ACC112 (cell line): ENCODE measurements at regions not wholly inside any gene's neighbourhood (a gene's known extent, or its start where the extent isn't known, plus 50 kb on each side); places are given as distances from the start of the nearest gene placed in this dataset.

ENCODE experiments used
- H2AFZ ChIP-seq: fragments of 200-600 bp; sonication (generic); one replicate; pipeline ENCODE4 v1.6.0; 2017; ENCODE audit warnings: antibody characterized with exemption, low read length; ENCODE audit not compliant: unreplicated experiment
- H3K27ac ChIP-seq: fragments of 200-600 bp; sonication (generic); 2 replicates; pipeline ENCODE4 v1.5.1; 2014; ENCODE audit warnings: low read depth, mild to moderate bottlenecking, antibody characterized with exemption, low read length, moderate library complexity
- H3K27me3 ChIP-seq: fragments of 200-600 bp; sonication (generic); 2 replicates; pipeline ENCODE4 v1.6.1; 2014; ENCODE audit warnings: mild to moderate bottlenecking, antibody characterized with exemption, low read length, moderate library complexity, mixed read lengths; ENCODE audit not compliant: insufficient read depth
- H3K36me3 ChIP-seq: fragments of 200-600 bp; sonication (generic); 2 replicates; pipeline ENCODE4 v1.6.1; 2016; ENCODE audit warnings: mild to moderate bottlenecking, antibody characterized with exemption, low read length, moderate library complexity, mixed read lengths; ENCODE audit not compliant: insufficient read depth
- H3K4me1 ChIP-seq: fragments of 200-600 bp; sonication (generic); one replicate; pipeline ENCODE4 v1.6.1; 2016; ENCODE audit warnings: low read length, mixed read lengths; ENCODE audit not compliant: insufficient read depth, unreplicated experiment, control insufficient read depth
- H3K4me3 ChIP-seq: fragments of 200-600 bp; sonication (generic); 2 replicates; pipeline ENCODE4 v1.5.1; 2014; ENCODE audit warnings: mild to moderate bottlenecking, low read depth, low read length
- H3K79me2 ChIP-seq: fragments of 200-600 bp; sonication (generic); one replicate; pipeline ENCODE4 v1.6.0; 2016; ENCODE audit warnings: low read length; ENCODE audit not compliant: control insufficient read depth, unreplicated experiment, insufficient read depth

DNA sequence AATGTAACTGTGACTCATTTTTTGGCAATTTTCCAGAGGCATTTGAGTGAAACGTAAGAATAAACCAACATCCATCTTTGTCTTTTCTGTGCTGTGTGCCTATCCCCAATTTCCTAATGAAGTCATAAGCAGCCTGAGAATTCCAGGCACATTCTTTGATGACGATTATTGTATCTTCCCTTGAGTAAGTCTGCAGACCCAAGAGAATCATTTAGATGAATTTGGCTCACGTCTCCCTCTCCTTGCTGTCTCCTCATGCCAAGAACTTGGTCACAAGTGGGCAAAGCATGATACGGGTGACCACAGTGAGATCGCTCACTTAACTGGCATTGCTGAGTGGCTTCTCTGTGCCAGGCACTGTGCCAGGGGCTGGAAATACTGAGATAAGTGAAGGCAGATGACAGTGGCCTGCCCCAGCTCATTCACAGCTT is 384.5 kb upstream of the IL12A start:
- H3K36me3 ChIP-seq = no peaks in the 10 kb centered on the region
- H3K79me2 ChIP-seq = no peaks in the 10 kb centered on the region
- no peaks in the 10 kb centered on the region for H3K27me3 ChIP-seq
- H2AFZ ChIP-seq = no peak overlapping the region
- H3K4me1 ChIP-seq = peaks cover 5% of the 10 kb centered on the region
- H3K4me3 ChIP-seq = no peak overlapping the region
- H3K27ac ChIP-seq = no peak overlapping the region

- H3K27ac ChIP-seq = no peak overlapping the region
- peaks cover 5% of the 10 kb centered on the region for H3K4me1 ChIP-seq
- H3K27me3 ChIP-seq = no peaks in the 10 kb centered on the region
- no peak overlapping the region for H3K4me3 ChIP-seq
- no peaks in the 10 kb centered on the region for H3K79me2 ChIP-seq
- H3K36me3 ChIP-seq = no peaks in the 10 kb centered on the region
- no peak overlapping the region for H2AFZ ChIP-seq
These were observed 383.5 kb upstream of the IL12A start for GRCh38 chr3:159605101-159605500.

- H3K27ac ChIP-seq = no peak overlapping the region
- no peaks in the 10 kb centered on the region for H3K27me3 ChIP-seq
- peaks cover 5% of the 10 kb centered on the region for H3K4me1 ChIP-seq
- H3K36me3 ChIP-seq = no peaks in the 10 kb centered on the region
- H2AFZ ChIP-seq = no peak overlapping the region
- H3K4me3 ChIP-seq = no peak overlapping the region
- H3K79me2 ChIP-seq = no peaks in the 10 kb centered on the region
These were observed 382.9 kb upstream of the IL12A start for GRCh38 chr3:159605776-159606175.

- no peak overlapping the region for H3K27ac ChIP-seq
- H3K4me1 ChIP-seq = peaks cover 5% of the 10 kb centered on the region
- H3K79me2 ChIP-seq = no peaks in the 10 kb centered on the region
- no peaks in the 10 kb centered on the region for H3K36me3 ChIP-seq
- H3K4me3 ChIP-seq = no peak overlapping the region
- no peaks in the 10 kb centered on the region for H3K27me3 ChIP-seq
- H2AFZ ChIP-seq = no peak overlapping the region
These were observed 380.8 kb upstream of the IL12A start for GRCh38 chr3:159607856-159608255.

GRCh38 chr3:159608311-159608710 is 380.3 kb upstream of the IL12A start:
- no peak overlapping the region for H3K27ac ChIP-seq
- no peak overlapping the region for H2AFZ ChIP-seq
- no peaks in the 10 kb centered on the region for H3K36me3 ChIP-seq
- no peak overlapping the region for H3K4me3 ChIP-seq
- H3K79me2 ChIP-seq = no peaks in the 10 kb centered on the region
- H3K4me1 ChIP-seq = peaks cover 5% of the 10 kb centered on the region
- H3K27me3 ChIP-seq = no peaks in the 10 kb centered on the region

DNA sequence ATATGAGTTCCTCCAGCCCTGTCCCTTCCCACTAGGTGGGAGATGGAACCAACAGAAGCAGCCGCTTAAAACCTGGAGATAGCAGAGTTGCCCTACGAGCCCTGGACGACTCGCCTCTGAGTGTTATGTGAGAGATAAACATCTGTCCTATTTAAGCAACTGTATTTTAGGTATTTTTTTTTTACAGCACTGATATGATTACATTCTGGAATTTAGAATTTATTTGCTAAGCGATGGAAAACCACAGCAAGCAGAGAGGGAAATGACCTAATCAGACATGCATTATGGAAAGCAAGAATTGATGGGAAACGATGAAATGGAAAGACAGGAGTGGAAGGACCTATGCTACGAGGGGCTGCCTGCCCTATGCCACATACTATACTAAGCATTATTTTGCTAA is 379.0 kb upstream of the IL12A start:
- Histone ChIP-seq H2AFZ (no peak overlapping the region), H3K27ac (no peak overlapping the region), H3K4me3 (no peak overlapping the region), H3K27me3 (no peaks in the 10 kb centered on the region), H3K79me2 (no peaks in the 10 kb centered on the region), H3K36me3 (no peaks in the 10 kb centered on the region), H3K4me1 (no peaks in the 10 kb centered on the region)

- no peak overlapping the region for H2AFZ ChIP-seq
- no peaks in the 10 kb centered on the region for H3K79me2 ChIP-seq
- no peaks in the 10 kb centered on the region for H3K27me3 ChIP-seq
- H3K27ac ChIP-seq = no peak overlapping the region
- peaks cover 28% of the 10 kb centered on the region for H3K4me1 ChIP-seq
- no peaks in the 10 kb centered on the region for H3K36me3 ChIP-seq
- no peak overlapping the region for H3K4me3 ChIP-seq
These were observed 372.3 kb upstream of the IL12A start for GRCh38 chr3:159616234-159616825.

DNA sequence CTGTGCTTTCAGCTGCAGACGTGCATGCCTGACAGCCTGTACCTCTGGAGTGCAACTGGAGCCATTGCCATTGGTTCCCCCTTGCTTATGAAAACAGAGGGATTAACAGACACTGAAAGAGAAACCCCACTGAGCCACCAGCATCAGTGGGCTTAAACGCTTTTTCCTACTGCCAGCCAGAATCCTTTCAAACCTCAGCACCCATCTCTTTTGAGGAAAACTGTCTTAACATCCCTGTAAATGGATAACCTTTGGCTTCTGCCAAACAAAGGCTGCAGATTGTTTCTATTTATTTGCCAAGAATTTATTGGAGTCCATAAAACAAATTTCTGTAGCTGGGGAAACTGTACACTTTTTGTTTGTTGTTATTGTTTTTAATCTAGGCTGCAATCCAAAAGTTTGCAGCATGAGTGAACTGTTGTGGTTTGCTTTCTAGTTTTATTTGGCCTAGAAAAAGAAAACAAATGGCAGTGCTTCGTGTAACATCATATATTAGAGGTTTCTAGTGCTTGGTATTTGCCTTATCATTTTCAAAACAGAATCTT is 369.2 kb upstream of the IL12A start:
- Histone ChIP-seq H3K79me2 (no peaks in the 10 kb centered on the region), H3K4me3 (no peak overlapping the region), H3K4me1 (peaks cover 29% of the 10 kb centered on the region), H3K27ac (peak overlapping the region; percentile 47; the same call in 1 of the 2 replicates), H3K27me3 (no peaks in the 10 kb centered on the region), H2AFZ (no peak overlapping the region), H3K36me3 (no peaks in the 10 kb centered on the region)

GRCh38 chr3:159620281-159620680 is 368.4 kb upstream of the IL12A start:
- Histone ChIP-seq H3K4me1 (peaks cover 29% of the 10 kb centered on the region), H3K79me2 (no peaks in the 10 kb centered on the region), H3K4me3 (peak overlapping the region; percentile 12; the same call in 1 of the 2 replicates), H3K27ac (peak overlapping the region; percentile 47), H3K36me3 (no peaks in the 10 kb centered on the region), H2AFZ (no peak overlapping the region), H3K27me3 (no peaks in the 10 kb centered on the region)

DNA sequence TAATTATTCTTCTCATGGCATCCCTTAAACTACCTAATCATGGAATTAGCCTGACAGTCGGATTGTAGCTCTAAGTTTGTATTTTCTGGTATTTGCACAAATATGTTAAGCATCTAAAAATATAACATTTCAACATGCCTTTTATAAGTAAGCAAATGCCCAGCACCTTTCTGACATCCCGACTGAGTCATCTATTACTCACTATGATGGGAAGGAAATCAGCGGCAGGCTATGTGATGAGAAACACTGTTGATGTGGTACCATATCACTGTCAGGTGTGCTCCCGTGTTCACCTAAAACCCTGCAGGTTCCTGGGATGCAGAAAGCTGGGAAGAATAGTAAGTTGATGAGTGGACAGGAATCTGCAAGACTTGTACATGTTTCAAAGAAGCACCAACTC is 367.8 kb upstream of the IL12A start:
- Histone ChIP-seq H3K27ac (peak overlapping the region; percentile 47), H3K79me2 (no peaks in the 10 kb centered on the region), H3K36me3 (no peaks in the 10 kb centered on the region), H3K4me3 (peak overlapping the region; percentile 12; the same call in 1 of the 2 replicates), H3K4me1 (peaks cover 29% of the 10 kb centered on the region), H2AFZ (no peak overlapping the region), H3K27me3 (no peaks in the 10 kb centered on the region)

- Histone ChIP-seq H3K79me2 (no peaks in the 10 kb centered on the region), H3K36me3 (no peaks in the 10 kb centered on the region), H3K27ac (no peak overlapping the region), H2AFZ (no peak overlapping the region), H3K27me3 (no peaks in the 10 kb centered on the region), H3K4me1 (peaks cover 25% of the 10 kb centered on the region), H3K4me3 (no peak overlapping the region)
These were observed 364.0 kb upstream of the IL12A start for GRCh38 chr3:159624616-159625015.
